Small intestine (tissue), 7 donors: ENCODE measurements at regions not wholly inside any gene's neighbourhood (a gene's known extent, or its start where the extent isn't known, plus 50 kb on each side); places are given as distances from the start of the nearest gene placed in this dataset.

ENCODE experiments used
- DNase-seq, 2 donors: peaks; one replicate each; pipeline versions ENCODE4 v3.0.0 to v3.0.0-alpha.2; 2013
- FAIRE-seq: peaks from 2 replicates; lab custom pipeline; 2012; peaks lifted over from hg19 to GRCh38; lab: Jason Lieb, UNC
- H3K27ac ChIP-seq, 3 donors: one replicate each; pipeline ENCODE4 v1.5.1; 2013; ENCODE audit warnings: low read length in 2 of 3, mild to moderate bottlenecking in 2 of 3, control low read depth in 1 of 3, inconsistent platforms in 1 of 3, low read depth in 1 of 3, moderate library complexity in 1 of 3
- H3K27me3 ChIP-seq, 3 donors: one replicate each; pipeline ENCODE4 v1.6.1; 2013; ENCODE audit warnings: low read length in 3 of 3, inconsistent platforms in 1 of 3; ENCODE audit not compliant: control insufficient read depth in 3 of 3, insufficient read depth in 3 of 3
- H3K36me3 ChIP-seq, 3 donors: one replicate each; pipeline ENCODE4 v1.6.1; 2013; ENCODE audit warnings: low read length in 3 of 3, inconsistent platforms in 1 of 3, low read depth in 1 of 3, mild to moderate bottlenecking in 1 of 3, moderate library complexity in 1 of 3; ENCODE audit not compliant: control insufficient read depth in 3 of 3, insufficient read depth in 2 of 3
- H3K4me1 ChIP-seq, 3 donors: one replicate each; pipeline ENCODE4 v1.6.1; 2013; ENCODE audit warnings: low read length in 2 of 3, inconsistent platforms in 1 of 3, low read depth in 1 of 3, mild to moderate bottlenecking in 1 of 3, moderate library complexity in 1 of 3; ENCODE audit not compliant: control insufficient read depth in 3 of 3, insufficient read depth in 2 of 3
- H3K4me3 ChIP-seq, 3 donors: one replicate each; pipeline ENCODE4 v1.5.1; 2013; ENCODE audit warnings: low read length in 3 of 3, control low read depth in 1 of 3, inconsistent platforms in 1 of 3, low read depth in 1 of 3, mild to moderate bottlenecking in 1 of 3, moderate library complexity in 1 of 3
- H3K9me3 ChIP-seq, 2 donors: one replicate each; pipeline ENCODE4 v1.6.1; 2013; ENCODE audit warnings: low read depth in 1 of 2, low read length in 1 of 2; ENCODE audit not compliant: control insufficient read depth in 2 of 2, insufficient read depth in 1 of 2
- WGBS, 3 donors: extraction: QIAGEN DNeasy Blood & Tissue Kit; methylation state at CpG; one replicate each; pipeline ENCODE4 v1.1.7; 2013; 5-methylcytosine and 5-hydroxymethylcytosine counted together
- donor health status: healthy with polysubstance abuse.
- donor health status: control.
- donor health status: control.
- donor health status: Bipolar disorder and iron deficiency.
- donor health status: healthy.

- H3K4me3 ChIP-seq, result no peak overlapping the region
- H3K27ac ChIP-seq, result no peak overlapping the region
- peaks cover 0 to 6% (median 4%) of the 10 kb centered on the region in 3 donors for H3K27me3 ChIP-seq
- H3K9me3 ChIP-seq, result no peaks in the 10 kb centered on the region
- DNase-seq (no peak), FAIRE-seq (no peak)
- H3K4me1 ChIP-seq, result no peaks in the 10 kb centered on the region
- WGBS, 3 donors, result 59 to 82% (median 66%) methylated on average over 10 of the region's 10 CpGs
- H3K36me3 ChIP-seq, result no peaks in the 10 kb centered on the region
Measured at GRCh38 chr17:73972056-73972455, 231.4 kb upstream of the RPL38 start.

- Histone ChIP-seq H3K9me3 (no peaks in the 10 kb centered on the region), H3K27ac (no peak overlapping the region), H3K36me3 (no peaks in the 10 kb centered on the region), H3K27me3 (peaks cover 0 to 6% (median 2%) of the 10 kb centered on the region in 3 donors), H3K4me3 (no peak overlapping the region), H3K4me1 (no peaks in the 10 kb centered on the region)
- no peak for DNase-seq
- WGBS, 3 donors, result 44 to 76% (median 56%) methylated on average over 6 of the region's 6 CpGs
- no peak for FAIRE-seq
Measured at GRCh38 chr17:73972901-73973300, 230.6 kb upstream of the RPL38 start.

GRCh38 chr17:73973586-73974409 lies 229.7 kb upstream of the RPL38 start:
- FAIRE-seq (no peak), DNase-seq (peak; percentile 15 to 17)
- no peaks in the 10 kb centered on the region for H3K9me3 ChIP-seq
- WGBS, 3 donors, result 66 to 70% (median 66%) methylated on average over 16 of the region's 16 CpGs
- no peak overlapping the region for H3K27ac ChIP-seq
- no peak overlapping the region for H3K4me3 ChIP-seq
- no peaks in the 10 kb centered on the region for H3K4me1 ChIP-seq
- H3K36me3 ChIP-seq, result no peaks in the 10 kb centered on the region
- H3K27me3 ChIP-seq, result peaks cover 0 to 6% (median 2%) of the 10 kb centered on the region in 3 donors

- no peak for FAIRE-seq
- DNase-seq, result no peak
- Histone ChIP-seq H3K36me3 (no peaks in the 10 kb centered on the region), H3K27me3 (peaks cover 0 to 6% (median 2%) of the 10 kb centered on the region in 3 donors), H3K27ac (no peak overlapping the region), H3K9me3 (no peaks in the 10 kb centered on the region), H3K4me1 (no peaks in the 10 kb centered on the region), H3K4me3 (no peak overlapping the region)
- WGBS, 3 donors, result 72 to 92% (median 78%) methylated on average over 1 of the region's 1 CpG
Measured at GRCh38 chr17:73974536-73974935, 228.9 kb upstream of the RPL38 start.

- H3K9me3 ChIP-seq, result no peaks in the 10 kb centered on the region
- FAIRE-seq, result no peak
- H3K27me3 ChIP-seq, result peaks cover 0 to 3% (median 2%) of the 10 kb centered on the region in 3 donors
- H3K4me3 ChIP-seq, result no peak overlapping the region
- WGBS, 3 donors, result 61 to 91% (median 89%) methylated on average over 1 of the region's 1 CpG
- no peak for DNase-seq
- no peaks in the 10 kb centered on the region for H3K36me3 ChIP-seq
- no peaks in the 10 kb centered on the region for H3K4me1 ChIP-seq
- no peak overlapping the region for H3K27ac ChIP-seq
Measured at GRCh38 chr17:73976147-73976546, 227.3 kb upstream of the RPL38 start.

GRCh38 chr17:73976676-73977521 lies 226.6 kb upstream of the RPL38 start:
- Histone ChIP-seq H3K4me3 (no peak overlapping the region), H3K4me1 (no peaks in the 10 kb centered on the region), H3K27ac (no peak overlapping the region), H3K27me3 (peaks cover 0 to 3% (median 0%) of the 10 kb centered on the region in 3 donors), H3K9me3 (no peaks in the 10 kb centered on the region), H3K36me3 (no peaks in the 10 kb centered on the region)
- FAIRE-seq (no peak), DNase-seq (no peak)
- WGBS, 3 donors, result 75 to 76% (median 76%) methylated on average over 19 of the region's 19 CpGs

GRCh38 chr17:73980517-73980916 lies 223.0 kb upstream of the RPL38 start:
- Histone ChIP-seq H3K9me3 (no peaks in the 10 kb centered on the region), H3K4me1 (no peaks in the 10 kb centered on the region), H3K4me3 (no peak overlapping the region), H3K27ac (no peak overlapping the region), H3K27me3 (peaks cover 0 to 3% (median 0%) of the 10 kb centered on the region in 3 donors), H3K36me3 (no peaks in the 10 kb centered on the region)
- no peak for FAIRE-seq
- 61 to 80% (median 79%) methylated on average over 3 of the region's 3 CpGs for WGBS, 3 donors
- DNase-seq, result no peak

- no peaks in the 10 kb centered on the region for H3K4me1 ChIP-seq
- H3K4me3 ChIP-seq, result no peak overlapping the region
- H3K9me3 ChIP-seq, result no peaks in the 10 kb centered on the region
- DNase-seq (no peak), FAIRE-seq (no peak)
- WGBS, 3 donors, result 30 to 47% (median 35%) methylated on average over 8 of the region's 8 CpGs
- no peaks in the 10 kb centered on the region for H3K27me3 ChIP-seq
- H3K27ac ChIP-seq, result no peak overlapping the region
- no peaks in the 10 kb centered on the region for H3K36me3 ChIP-seq
Measured at GRCh38 chr17:73982871-73983270, 220.6 kb upstream of the RPL38 start.
